ENCODE measurements at regions not wholly inside any gene's neighbourhood (a gene's known extent, or its start where the extent isn't known, plus 50 kb on each side); places are given as distances from the start of the nearest gene placed in this dataset.
"Not testable (repeated sequence)": the region's sequence is repeated elsewhere in the genome, so short reads cannot be mapped to it uniquely, and the experiment has no call there.

DNA sequence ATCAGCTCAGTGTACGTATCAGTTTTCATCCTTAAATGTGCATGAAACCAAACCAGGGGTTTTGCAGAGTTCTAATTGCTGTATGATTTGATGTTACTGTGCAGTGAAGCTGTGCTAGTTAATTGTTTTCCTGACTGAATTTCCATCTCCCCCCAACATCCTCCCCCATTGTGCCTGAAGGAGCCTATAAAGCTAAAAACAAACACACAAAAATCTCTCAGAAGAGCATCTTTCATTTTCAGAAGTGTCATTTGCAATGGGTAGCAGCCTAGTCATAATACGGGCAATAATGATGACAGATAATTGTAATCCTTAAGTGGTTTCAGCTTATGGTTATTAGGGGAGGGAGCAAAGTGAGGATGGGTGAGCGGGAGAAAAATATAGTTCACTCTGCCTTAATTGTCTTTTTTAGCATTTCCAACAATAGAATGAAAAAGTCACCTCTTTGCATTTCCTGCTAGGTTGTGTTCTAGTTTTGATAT is 207.9 kb upstream of the TBL1XR1 start:
- Histone ChIP-seq H3K4me1 (ENCODE audit: control insufficient read depth in 1 of 2, insufficient read depth in 1 of 2, low read depth in 1 of 2, low read length in 1 of 2) (no peaks in the 10 kb centered on the region), H3K27ac (no peak overlapping the region)

DNA sequence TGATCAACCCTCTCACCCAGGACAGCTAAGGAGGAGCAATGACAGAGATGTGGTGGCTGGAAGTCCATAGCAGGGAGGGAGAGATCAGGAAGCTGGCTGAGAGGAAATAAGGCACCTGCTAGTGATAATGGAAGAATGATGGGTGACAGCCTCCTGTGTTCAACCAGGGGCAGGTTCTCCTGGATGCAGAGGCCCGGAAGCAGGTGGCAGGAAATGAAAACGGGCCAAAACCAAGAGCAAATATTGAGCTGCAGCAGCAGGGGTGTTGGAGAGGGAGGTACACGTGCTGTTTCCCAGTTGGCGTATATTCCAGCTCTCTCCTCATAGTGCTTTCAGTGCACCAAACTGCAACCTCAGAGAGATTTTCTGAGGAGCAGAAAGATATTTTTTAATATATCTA is 213.4 kb upstream of the TBL1XR1 start:
- TF ChIP-seq, protein P1, sequence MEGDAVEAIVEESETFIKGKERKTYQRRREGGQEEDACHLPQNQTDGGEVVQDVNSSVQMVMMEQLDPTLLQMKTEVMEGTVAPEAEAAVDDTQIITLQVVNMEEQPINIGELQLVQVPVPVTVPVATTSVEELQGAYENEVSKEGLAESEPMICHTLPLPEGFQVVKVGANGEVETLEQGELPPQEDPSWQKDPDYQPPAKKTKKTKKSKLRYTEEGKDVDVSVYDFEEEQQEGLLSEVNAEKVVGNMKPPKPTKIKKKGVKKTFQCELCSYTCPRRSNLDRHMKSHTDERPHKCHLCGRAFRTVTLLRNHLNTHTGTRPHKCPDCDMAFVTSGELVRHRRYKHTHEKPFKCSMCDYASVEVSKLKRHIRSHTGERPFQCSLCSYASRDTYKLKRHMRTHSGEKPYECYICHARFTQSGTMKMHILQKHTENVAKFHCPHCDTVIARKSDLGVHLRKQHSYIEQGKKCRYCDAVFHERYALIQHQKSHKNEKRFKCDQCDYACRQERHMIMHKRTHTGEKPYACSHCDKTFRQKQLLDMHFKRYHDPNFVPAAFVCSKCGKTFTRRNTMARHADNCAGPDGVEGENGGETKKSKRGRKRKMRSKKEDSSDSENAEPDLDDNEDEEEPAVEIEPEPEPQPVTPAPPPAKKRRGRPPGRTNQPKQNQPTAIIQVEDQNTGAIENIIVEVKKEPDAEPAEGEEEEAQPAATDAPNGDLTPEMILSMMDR (IDR thresholded peaks at IDR 0.05): no peak

More for the DNA sequence above, 207.9 kb upstream of the TBL1XR1 start:
- Histone ChIP-seq H3K36me3 (no peaks in the 10 kb centered on the region), H3K4me3 (ENCODE audit: low read depth in 1 of 2, low read length in 1 of 2) (no peak overlapping the region), H3K9me3 (no peaks in the 10 kb centered on the region), H3K27me3 (no peaks in the 10 kb centered on the region)
- TF ChIP-seq, protein P1 (IDR thresholded peaks at IDR 0.05): no peak

DNA sequence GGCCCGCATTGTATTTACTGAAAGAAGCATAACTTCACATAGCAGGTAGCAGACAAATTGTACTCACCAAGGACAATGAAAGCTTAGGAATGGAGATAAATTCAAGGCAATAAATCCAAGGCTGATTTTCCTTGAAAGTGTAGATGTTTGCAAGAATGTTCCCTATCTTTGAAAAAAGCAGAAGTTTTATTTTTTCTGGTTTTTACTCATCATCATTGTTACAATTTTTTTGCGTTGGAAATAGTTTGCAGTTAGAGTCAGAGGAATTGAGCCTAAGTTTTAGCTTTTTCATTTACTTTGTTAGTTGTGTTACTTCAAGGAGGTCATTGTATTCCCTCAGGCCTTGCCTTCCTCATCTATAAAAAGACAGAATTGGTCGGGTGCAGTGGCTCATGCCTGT is 213.9 kb upstream of the TBL1XR1 start:
- Histone ChIP-seq H3K9me3 (no peaks in the 10 kb centered on the region), H3K4me3 (ENCODE audit: low read depth in 1 of 2, low read length in 1 of 2) (no peak overlapping the region), H3K27ac (no peak overlapping the region), H3K36me3 (no peaks in the 10 kb centered on the region), H3K4me1 (ENCODE audit: control insufficient read depth in 1 of 2, insufficient read depth in 1 of 2, low read depth in 1 of 2, low read length in 1 of 2) (peaks cover 3 to 5% of the 10 kb centered on the region in 2 experiments), H3K27me3 (no peaks in the 10 kb centered on the region)
- TF ChIP-seq, protein P1 (IDR thresholded peaks at IDR 0.05): no peak

More for the DNA sequence above, 213.4 kb upstream of the TBL1XR1 start:
- Histone ChIP-seq H3K36me3 (no peaks in the 10 kb centered on the region), H3K4me3 (ENCODE audit: low read depth in 1 of 2, low read length in 1 of 2) (no peak overlapping the region), H3K9me3 (no peaks in the 10 kb centered on the region), H3K27ac (no peak overlapping the region), H3K4me1 (ENCODE audit: control insufficient read depth in 1 of 2, insufficient read depth in 1 of 2, low read depth in 1 of 2, low read length in 1 of 2) (peaks cover 3 to 5% of the 10 kb centered on the region in 2 experiments), H3K27me3 (no peaks in the 10 kb centered on the region)

DNA sequence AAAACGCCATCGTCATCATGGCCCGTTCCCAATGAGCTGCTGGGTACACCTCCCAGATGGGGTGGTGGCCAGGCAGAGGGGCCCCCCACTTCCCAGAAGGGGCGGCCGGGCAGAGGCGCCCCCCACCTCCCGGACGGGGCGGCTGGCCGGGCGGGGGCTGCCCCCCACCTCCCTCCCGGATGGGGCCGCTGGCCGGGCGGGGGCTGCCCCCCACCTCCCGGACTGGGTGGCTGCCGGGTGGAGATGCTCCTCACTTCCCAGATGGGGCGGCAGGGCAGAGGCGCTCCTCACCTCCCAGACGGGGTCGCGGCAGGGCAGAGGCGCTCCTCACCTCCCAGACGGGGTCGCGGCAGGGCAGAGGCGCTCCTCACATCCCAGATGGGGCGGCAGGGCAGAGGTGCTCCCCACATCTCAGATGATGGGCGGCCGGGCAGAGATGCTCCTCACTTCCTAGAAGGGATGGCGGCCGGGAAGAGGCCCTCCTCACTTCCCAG is 215.4 kb upstream of the TBL1XR1 start:
- not testable (repeated sequence) for H3K36me3 ChIP-seq; H3K4me3 ChIP-seq (ENCODE audit: low read depth in 1 of 2, low read length in 1 of 2); H3K9me3 ChIP-seq; H3K4me1 ChIP-seq (ENCODE audit: control insufficient read depth in 1 of 2, insufficient read depth in 1 of 2, low read depth in 1 of 2, low read length in 1 of 2); H3K27ac ChIP-seq; H3K27me3 ChIP-seq

DNA sequence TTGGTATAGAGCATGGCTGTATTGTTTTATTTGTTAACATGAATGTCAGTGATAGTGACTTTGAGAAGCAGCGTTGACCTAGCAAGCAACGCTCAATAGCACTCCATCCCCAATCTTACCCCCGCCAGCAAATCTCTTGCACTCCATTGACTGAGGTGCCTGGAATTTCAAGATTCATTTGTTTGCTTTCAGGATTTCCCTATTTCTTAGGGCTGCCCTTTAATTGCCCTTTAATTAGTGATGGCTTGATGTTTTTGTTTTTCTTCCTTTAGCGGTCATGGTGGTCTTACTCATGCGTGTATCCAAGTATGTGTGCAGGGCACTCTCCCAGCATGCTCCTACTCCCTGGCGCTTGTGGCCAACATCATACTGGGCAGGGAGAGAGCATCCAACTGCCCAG is 216.8 kb upstream of the TBL1XR1 start:
- Histone ChIP-seq H3K4me1 (ENCODE audit: control insufficient read depth in 1 of 2, insufficient read depth in 1 of 2, low read depth in 1 of 2, low read length in 1 of 2) (peaks cover 3 to 5% of the 10 kb centered on the region in 2 experiments), H3K9me3 (no peaks in the 10 kb centered on the region), H3K27ac (no peak overlapping the region), H3K4me3 (ENCODE audit: low read depth in 1 of 2, low read length in 1 of 2) (no peak overlapping the region), H3K27me3 (no peaks in the 10 kb centered on the region), H3K36me3 (no peaks in the 10 kb centered on the region)
- TF ChIP-seq, protein P1 (IDR thresholded peaks at IDR 0.05): no peak

DNA sequence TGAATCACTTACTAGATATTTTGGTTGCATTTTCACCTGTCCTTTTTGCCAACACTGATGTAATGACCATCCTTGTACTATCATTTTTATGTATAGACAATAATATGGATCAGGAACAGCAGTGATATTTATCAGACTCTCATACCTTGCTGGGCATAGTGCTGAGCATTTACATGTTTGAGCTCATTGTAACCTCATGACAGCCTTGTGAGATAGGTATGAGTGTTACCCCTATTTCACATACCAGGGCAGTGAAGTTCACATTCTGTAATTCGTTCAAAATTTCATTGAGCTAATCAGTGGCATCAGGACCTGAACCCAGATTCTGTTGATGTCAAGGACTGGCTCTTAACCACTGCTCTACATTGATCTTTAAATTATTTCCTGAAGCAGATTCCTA is 221.5 kb upstream of the TBL1XR1 start:
- no peaks in the 10 kb centered on the region for H3K36me3 ChIP-seq
- H3K27me3 ChIP-seq: no peaks in the 10 kb centered on the region
- H3K9me3 ChIP-seq: no peaks in the 10 kb centered on the region
- TF ChIP-seq, protein P1 (IDR thresholded peaks at IDR 0.05): no peak
- no peak overlapping the region for H3K27ac ChIP-seq
- no peak overlapping the region for H3K4me3 ChIP-seq (ENCODE audit: low read depth in 1 of 2, low read length in 1 of 2)
- H3K4me1 ChIP-seq (ENCODE audit: control insufficient read depth in 1 of 2, insufficient read depth in 1 of 2, low read depth in 1 of 2, low read length in 1 of 2): peaks cover 8 to 11% of the 10 kb centered on the region in 2 experiments
